Naive B cell (primary cell): ENCODE measurements at regions not wholly inside any gene's neighbourhood (a gene's known extent, or its start where the extent isn't known, plus 50 kb on each side); places are given as distances from the start of the nearest gene placed in this dataset.

Experiments
- ATAC-seq, 2 donors: fragments of 150-1000 bp; cut with Tn5 transposase; 2 replicates each; pipeline ENCODE4 v1.10.0; 2021; ENCODE audit warnings: low read depth in 2 of 2, mild to moderate bottlenecking in 2 of 2, moderate library complexity in 2 of 2
- DNase-seq: peaks from one replicate; pipeline ENCODE4 v3.0.0; 2022
- H3K27ac Mint-ChIP-seq, 6 donors: one replicate each; pipeline ENCODE4 v1.8.0; 2020 to 2022; ENCODE audit warnings: mild to moderate bottlenecking in 6 of 6, mixed read lengths in 6 of 6, moderate library complexity in 5 of 6, inconsistent platforms in 2 of 6
- H3K27me3 Mint-ChIP-seq, 3 donors: one replicate each; pipeline ENCODE4 v1.8.0; 2021 to 2022; ENCODE audit warnings: mixed read lengths in 3 of 3, mild to moderate bottlenecking in 1 of 3
- H3K36me3 Mint-ChIP-seq, 2 donors: one replicate each; pipeline ENCODE4 v1.8.0; 2020 to 2022; ENCODE audit warnings: mixed read lengths in 2 of 2, inconsistent platforms in 1 of 2, mild to moderate bottlenecking in 1 of 2
- H3K4me1 Mint-ChIP-seq, 3 donors: one replicate each; pipeline ENCODE4 v1.8.0; 2020 to 2022; ENCODE audit warnings: mixed read lengths in 3 of 3, inconsistent platforms in 1 of 3, mild to moderate bottlenecking in 1 of 3, moderate library complexity in 1 of 3
- H3K4me3 Mint-ChIP-seq, 8 donors: one replicate each; pipeline ENCODE4 v1.8.0; 2020 to 2022; ENCODE audit warnings: mild to moderate bottlenecking in 8 of 8, mixed read lengths in 8 of 8, moderate library complexity in 8 of 8, inconsistent platforms in 2 of 8
- H3K9me3 Mint-ChIP-seq, 7 donors: one replicate each; pipeline ENCODE4 v1.8.0; 2020 to 2022; ENCODE audit warnings: mixed read lengths in 7 of 7, mild to moderate bottlenecking in 5 of 7, inconsistent platforms in 2 of 7, moderate library complexity in 1 of 7

GRCh38 chr7:131969560-131969959 lies 413.1 kb upstream of the PODXL start:
- DNase-seq, result no peak

GRCh38 chr7:131967216-131967730 lies 410.8 kb upstream of the PODXL start:
- no peak overlapping the region for H3K4me3 Mint-ChIP-seq
- peaks cover 0 to 7% (median 4%) of the 10 kb centered on the region in 3 donors for H3K27me3 Mint-ChIP-seq
- no peaks in the 10 kb centered on the region for H3K4me1 Mint-ChIP-seq
- no peak for ATAC-seq
- no peak overlapping the region for H3K27ac Mint-ChIP-seq
- no peaks in the 10 kb centered on the region for H3K36me3 Mint-ChIP-seq
- peaks cover 0 to 2% (median 0%) of the 10 kb centered on the region in 7 donors for H3K9me3 Mint-ChIP-seq
- DNase-seq, result no peak

More at GRCh38 chr7:131969560-131969959, 413.1 kb upstream of the PODXL start:
- no peaks in the 10 kb centered on the region for H3K36me3 Mint-ChIP-seq
- H3K4me1 Mint-ChIP-seq, result no peaks in the 10 kb centered on the region
- no peak for ATAC-seq
- peaks cover 0 to 2% (median 0%) of the 10 kb centered on the region in 7 donors for H3K9me3 Mint-ChIP-seq
- peaks cover 0 to 7% (median 0%) of the 10 kb centered on the region in 3 donors for H3K27me3 Mint-ChIP-seq
- H3K4me3 Mint-ChIP-seq, result no peak overlapping the region
- no peak overlapping the region for H3K27ac Mint-ChIP-seq

GRCh38 chr7:131964203-131964602 lies 407.8 kb upstream of the PODXL start:
- Mint-ChIP-seq H3K36me3 (no peaks in the 10 kb centered on the region), H3K9me3 (no peaks in the 10 kb centered on the region), H3K27me3 (peaks cover 6 to 13% (median 9%) of the 10 kb centered on the region in 3 donors), H3K27ac (no peak overlapping the region), H3K4me1 (no peaks in the 10 kb centered on the region), H3K4me3 (no peak overlapping the region)
- no peak for ATAC-seq
- DNase-seq, result no peak

GRCh38 chr7:131961054-131961680 lies 404.7 kb upstream of the PODXL start:
- DNase-seq (no peak), ATAC-seq (no peak)
- peaks cover 0 to 14% (median 2%) of the 10 kb centered on the region in 7 donors for H3K9me3 Mint-ChIP-seq
- no peaks in the 10 kb centered on the region for H3K36me3 Mint-ChIP-seq
- H3K27ac Mint-ChIP-seq, result no peak overlapping the region
- no peak overlapping the region for H3K4me3 Mint-ChIP-seq
- H3K4me1 Mint-ChIP-seq, result no peaks in the 10 kb centered on the region
- peaks cover 6 to 21% (median 7%) of the 10 kb centered on the region in 3 donors for H3K27me3 Mint-ChIP-seq

GRCh38 chr7:131959106-131959812 lies 402.8 kb upstream of the PODXL start:
- Mint-ChIP-seq H3K4me3 (peak overlapping the region in 1 of 8 donors; percentile 10), H3K4me1 (no peaks in the 10 kb centered on the region), H3K36me3 (no peaks in the 10 kb centered on the region), H3K27me3 (peaks cover 10 to 20% (median 15%) of the 10 kb centered on the region in 3 donors), H3K9me3 (peaks cover 0 to 14% (median 2%) of the 10 kb centered on the region in 7 donors), H3K27ac (peak overlapping the region in 1 of 6 donors; percentile 38)
- ATAC-seq (no peak), DNase-seq (no peak)

GRCh38 chr7:131957338-131958020 lies 401.1 kb upstream of the PODXL start:
- no peaks in the 10 kb centered on the region for H3K36me3 Mint-ChIP-seq
- ATAC-seq (no peak), DNase-seq (no peak)
- H3K27me3 Mint-ChIP-seq, result peaks cover 15 to 17% (median 16%) of the 10 kb centered on the region in 3 donors
- peaks cover 0 to 14% (median 3%) of the 10 kb centered on the region in 7 donors for H3K9me3 Mint-ChIP-seq
- no peaks in the 10 kb centered on the region for H3K4me1 Mint-ChIP-seq
- H3K4me3 Mint-ChIP-seq, result no peak overlapping the region
- no peak overlapping the region for H3K27ac Mint-ChIP-seq

GRCh38 chr7:131956864-131957263 lies 400.4 kb upstream of the PODXL start:
- DNase-seq (no peak), ATAC-seq (no peak)
- Mint-ChIP-seq H3K9me3 (peaks cover 0 to 18% (median 4%) of the 10 kb centered on the region in 7 donors), H3K36me3 (no peaks in the 10 kb centered on the region), H3K27me3 (peaks cover 15 to 17% (median 16%) of the 10 kb centered on the region in 3 donors), H3K4me3 (no peak overlapping the region), H3K27ac (no peak overlapping the region), H3K4me1 (no peaks in the 10 kb centered on the region)

GRCh38 chr7:131955679-131956078 lies 399.3 kb upstream of the PODXL start:
- DNase-seq (no peak), ATAC-seq (no peak)
- Mint-ChIP-seq H3K36me3 (no peaks in the 10 kb centered on the region), H3K27me3 (peaks cover 15 to 17% (median 16%) of the 10 kb centered on the region in 3 donors), H3K9me3 (peaks cover 0 to 26% (median 6%) of the 10 kb centered on the region in 7 donors), H3K27ac (no peak overlapping the region), H3K4me3 (no peak overlapping the region), H3K4me1 (no peaks in the 10 kb centered on the region)

GRCh38 chr7:131953184-131953583 lies 396.8 kb upstream of the PODXL start:
- H3K4me3 Mint-ChIP-seq, result no peak overlapping the region
- H3K27me3 Mint-ChIP-seq, result peaks cover 8 to 9% (median 9%) of the 10 kb centered on the region in 3 donors
- no peaks in the 10 kb centered on the region for H3K4me1 Mint-ChIP-seq
- H3K36me3 Mint-ChIP-seq, result no peaks in the 10 kb centered on the region
- ATAC-seq, result no peak
- peaks cover 0 to 30% (median 7%) of the 10 kb centered on the region in 7 donors for H3K9me3 Mint-ChIP-seq
- DNase-seq, result no peak
- no peak overlapping the region for H3K27ac Mint-ChIP-seq

GRCh38 chr7:131952365-131952764 lies 395.9 kb upstream of the PODXL start:
- Mint-ChIP-seq H3K36me3 (no peaks in the 10 kb centered on the region), H3K4me1 (no peaks in the 10 kb centered on the region), H3K27me3 (peaks cover 4 to 17% (median 9%) of the 10 kb centered on the region in 3 donors), H3K27ac (no peak overlapping the region), H3K4me3 (no peak overlapping the region), H3K9me3 (peaks cover 0 to 24% (median 7%) of the 10 kb centered on the region in 7 donors)
- no peak for ATAC-seq
- no peak for DNase-seq

GRCh38 chr7:131950758-131951157 lies 394.3 kb upstream of the PODXL start:
- no peak for ATAC-seq
- peaks cover 0 to 33% (median 20%) of the 10 kb centered on the region in 3 donors for H3K27me3 Mint-ChIP-seq
- H3K9me3 Mint-ChIP-seq, result peaks cover 0 to 16% (median 7%) of the 10 kb centered on the region in 7 donors

GRCh38 chr7:131949659-131950058 lies 393.2 kb upstream of the PODXL start:
- Mint-ChIP-seq H3K27me3 (peaks cover 0 to 35% (median 25%) of the 10 kb centered on the region in 3 donors), H3K36me3 (no peaks in the 10 kb centered on the region), H3K9me3 (peaks cover 0 to 16% (median 7%) of the 10 kb centered on the region in 7 donors), H3K27ac (no peak overlapping the region), H3K4me1 (no peaks in the 10 kb centered on the region), H3K4me3 (no peak overlapping the region)
- ATAC-seq (no peak), DNase-seq (no peak)

More at GRCh38 chr7:131950758-131951157, 394.3 kb upstream of the PODXL start:
- DNase-seq, result no peak
- Mint-ChIP-seq H3K4me3 (no peak overlapping the region), H3K27ac (no peak overlapping the region), H3K4me1 (no peaks in the 10 kb centered on the region), H3K36me3 (no peaks in the 10 kb centered on the region)

GRCh38 chr7:131948434-131949053 lies 392.1 kb upstream of the PODXL start:
- H3K4me1 Mint-ChIP-seq, result no peaks in the 10 kb centered on the region
- no peak for ATAC-seq
- H3K4me3 Mint-ChIP-seq, result no peak overlapping the region
- no peaks in the 10 kb centered on the region for H3K36me3 Mint-ChIP-seq
- H3K9me3 Mint-ChIP-seq, result peaks cover 0 to 16% (median 7%) of the 10 kb centered on the region in 7 donors
- DNase-seq, result no peak
- peaks cover 0 to 43% (median 27%) of the 10 kb centered on the region in 3 donors for H3K27me3 Mint-ChIP-seq
- H3K27ac Mint-ChIP-seq, result no peak overlapping the region
